K562 (cell line): ENCODE measurements at regions not wholly inside any gene's neighbourhood (a gene's known extent, or its start where the extent isn't known, plus 50 kb on each side); places are given as distances from the start of the nearest gene placed in this dataset.

Source experiments
- ATAC-seq: fragments of 200-7000 bp; cut with Tn5 transposase; 3 replicates; pipeline ENCODE4 v1.9.1; 2020; ENCODE audit warnings: moderate library complexity
- BruUV-seq: library from RNA; stranded (reverse); fragments of 400-500 nt; replicated peaks from 2 replicates; lab custom pipeline; 2021; lab: Mats Ljungman, UMichigan
- CTCF ChIA-PET: fragments of 300-600 bp; formaldehyde crosslinking; extraction: SDS; loops from one replicate; lab custom pipeline; 2021; ENCODE audit warnings: low intra/inter-chr PET ratio; lab: Yijun Ruan, JAX
- POLR2A ChIA-PET: fragments of 300-600, 350-650 bp; sonication (Branson Sonifier 250); formaldehyde crosslinking; extraction: SDS; loops from one replicate; lab custom pipeline; 2021; ENCODE audit warnings: antibody characterized with exemption, inconsistent platforms; lab: Yijun Ruan, JAX
- DNase-seq, 4 experiments: peaks; one replicate each; pipeline versions ENCODE4 v3.0.0 to v3.0.0-alpha.2; 2011 to 2018; ENCODE audit warnings: low spot score in 3 of 4, mixed read lengths in 3 of 4; ENCODE audit errors: extremely low read depth in 1 of 4
- FAIRE-seq: peaks from 2 replicates; lab custom pipeline; 2011; peaks lifted over from hg19 to GRCh38; lab: Jason Lieb, UNC
- H2AFZ ChIP-seq: 2 replicates; pipeline ENCODE4 v1.6.0; 2011; ENCODE audit warnings: low read depth, low read length, control low read depth, inconsistent platforms
- H3K27ac ChIP-seq: fragments of 200-600 bp; 3 replicates; pipeline ENCODE4 v1.8.0; 2011; ENCODE audit warnings: low read depth, mild to moderate bottlenecking, control low read depth, inconsistent platforms, low read length, moderate library complexity, mixed read lengths; ENCODE audit errors: extremely low read depth
- H3K27me3 ChIP-seq, 2 experiments: fragments of 300-600 bp in 1 of 2; 2 replicates in 1 of 2; 3 replicates in 1 of 2; pipeline versions ENCODE4 v1.6.0 to v1.8.0; 2011; ENCODE audit warnings: inconsistent platforms in 2 of 2, low read length in 2 of 2, mild to moderate bottlenecking in 1 of 2, mixed read lengths in 1 of 2, moderate library complexity in 1 of 2; ENCODE audit not compliant: control insufficient read depth in 2 of 2, insufficient read depth in 2 of 2
- H3K36me3 ChIP-seq: fragments of 300-600 bp; 3 replicates; pipeline ENCODE4 v1.8.0; 2011; ENCODE audit warnings: mild to moderate bottlenecking, low read length, inconsistent platforms; ENCODE audit not compliant: control insufficient read depth, insufficient read depth
- H3K4me1 ChIP-seq, 2 experiments: fragments of 200-600 bp in 1 of 2; replicated peaks in 1 of 2; 2 replicates in 1 of 2; 3 replicates in 1 of 2; pipeline versions ENCODE4 v1.5.1 to v1.8.0; 2011; ENCODE audit warnings: inconsistent platforms in 2 of 2, low read length in 2 of 2, mild to moderate bottlenecking in 1 of 2, mixed read lengths in 1 of 2, moderate library complexity in 1 of 2; ENCODE audit not compliant: control insufficient read depth in 2 of 2, insufficient read depth in 2 of 2
- H3K4me2 ChIP-seq: 2 replicates; pipeline ENCODE4 v1.6.1; 2011; ENCODE audit warnings: low read length, control low read depth, inconsistent platforms, mixed read lengths; ENCODE audit not compliant: insufficient read depth
- H3K4me3 ChIP-seq: fragments of 200-600 bp; sonication (generic), shearing (Covaris generic); 2 replicates; pipeline ENCODE4 v1.5.1; 2016; ENCODE audit warnings: control low read depth, inconsistent platforms
- H3K79me2 ChIP-seq: fragments of 200-600 bp; 3 replicates; pipeline ENCODE4 v1.8.0; 2011; ENCODE audit warnings: low read length, inconsistent platforms; ENCODE audit not compliant: control insufficient read depth, insufficient read depth
- H3K9ac ChIP-seq, 2 experiments: 2 replicates each; pipeline versions ENCODE4 v1.6.0 to v1.6.1; 2011; ENCODE audit warnings: low read depth in 2 of 2, low read length in 2 of 2, control low read depth in 1 of 2, inconsistent platforms in 1 of 2, mild to moderate bottlenecking in 1 of 2, mixed read lengths in 1 of 2; ENCODE audit not compliant: insufficient read depth in 1 of 2
- H3K9me1 ChIP-seq: one replicate; pipeline ENCODE4 v1.6.0; 2011; ENCODE audit warnings: inconsistent platforms, mild to moderate bottlenecking, low read length, moderate library complexity; ENCODE audit not compliant: control insufficient read depth, insufficient read depth
- H3K9me3 ChIP-seq: replicated peaks from 2 replicates; pipeline ENCODE4 v1.5.1; 2011; ENCODE audit warnings: low read depth, low read length, inconsistent platforms; ENCODE audit not compliant: control insufficient read depth, insufficient read depth
- H4K20me1 ChIP-seq: replicated peaks from 2 replicates; pipeline ENCODE4 v1.6.1; 2011; ENCODE audit warnings: low read length, inconsistent platforms, mixed read lengths; ENCODE audit not compliant: control insufficient read depth, insufficient read depth
- CBX1 ChIP-seq: sonication (generic); IDR thresholded peaks from 2 replicates; pipeline ENCODE4 v1.6.1; 2016; ENCODE audit warnings: antibody characterized with exemption, low read depth, mild to moderate bottlenecking
- EZH2 ChIP-seq: IDR thresholded peaks from 2 replicates; pipeline ENCODE4 v1.6.1; 2012; ENCODE audit warnings: low read depth, mild to moderate bottlenecking, inconsistent platforms, low read length, borderline replicate concordance
- KLF13 ChIP-seq: fragments of 450-650 bp; IDR thresholded peaks from 2 replicates; pipeline ENCODE4 v1.6.1; 2016; ENCODE audit warnings: missing genetic modification characterization, low read depth, mild to moderate bottlenecking, missing compliant biosample characterization, moderate library complexity, borderline replicate concordance
- PML ChIP-seq: IDR thresholded peaks from 2 replicates; pipeline ENCODE4 v1.6.1; 2012; ENCODE audit warnings: low read length, inconsistent platforms
- RBM22 ChIP-seq: fragments of 200-400 bp; formaldehyde crosslinking; IDR thresholded peaks from 2 replicates; pipeline ENCODE4 v1.6.1; 2018; ENCODE audit warnings: low read length, low read depth; ENCODE audit not compliant: poor library complexity, severe bottlenecking
- TBL1XR1 ChIP-seq, 2 experiments: IDR thresholded peaks; 2 replicates each; pipeline ENCODE4 v1.6.1; 2012; ENCODE audit warnings: improper control_type of control experiment in 2 of 2, low read length in 2 of 2, mild to moderate bottlenecking in 1 of 2
- TCF7L2 ChIP-seq: fragments of 150-350 bp; IDR thresholded peaks from 2 replicates; pipeline ENCODE4 v1.6.1; 2016; ENCODE audit warnings: low read depth, mild to moderate bottlenecking, low read length, moderate library complexity
- TSC22D4 ChIP-seq: fragments of 450-650 bp; IDR thresholded peaks from 2 replicates; pipeline ENCODE4 v1.6.1; 2016; ENCODE audit warnings: missing genetic modification characterization, missing biosample characterization, control low read depth
- ZNF584 ChIP-seq: fragments of 200-800 bp; sonication (Bioruptor generic); IDR thresholded peaks from 2 replicates; pipeline ENCODE4 v1.6.1; 2016; ENCODE audit warnings: low read depth, mild to moderate bottlenecking, missing genetic modification characterization, missing compliant biosample characterization
- WGBS: fragments of 100-300 bp; shearing (Covaris generic); methylation state at CpG from one replicate; pipeline ENCODE4 v1.1.6; 2016; ENCODE audit warnings: low coverage, mixed read lengths; ENCODE audit not compliant: insufficient coverage; ENCODE audit errors: missing lambda C conversion rate; 5-methylcytosine and 5-hydroxymethylcytosine counted together
- in situ Hi-C: fragments of 300-500 bp; cut with MboI; formaldehyde crosslinking; loops from 4 replicates; pipeline ENCODE4 v1.15.0; 2018; ENCODE audit warnings: inconsistent platforms, mixed read lengths
- intact Hi-C: fragments of 100-400 bp; cut with micrococcal nuclease; formaldehyde crosslinking; loops from 2 replicates; pipeline ENCODE4 v1.14.2; 2022
- TF ChIP-seq, protein P1 (sequence below): sonication (generic); formaldehyde crosslinking; IDR thresholded peaks from 2 replicates; pipeline ENCODE4 v1.9.0; 2022; ENCODE audit warnings: mild to moderate bottlenecking, missing genetic modification reagents
- TF ChIP-seq, protein P2 (sequence below): sonication (generic); formaldehyde crosslinking; IDR thresholded peaks from 2 replicates; pipeline ENCODE4 v1.4.0; 2020; ENCODE audit warnings: mild to moderate bottlenecking, missing genetic modification reagents
- TF ChIP-seq, protein P3 (sequence below): IDR thresholded peaks from 2 replicates; pipeline ENCODE4 v1.6.1; 2014; ENCODE audit warnings: antibody characterized with exemption
- TF ChIP-seq, protein P4 (sequence below): fragments of 450-650 bp; formaldehyde crosslinking; IDR thresholded peaks from 2 replicates; pipeline ENCODE4 v1.4.0; 2022; ENCODE audit warnings: missing genetic modification characterization

DNA sequence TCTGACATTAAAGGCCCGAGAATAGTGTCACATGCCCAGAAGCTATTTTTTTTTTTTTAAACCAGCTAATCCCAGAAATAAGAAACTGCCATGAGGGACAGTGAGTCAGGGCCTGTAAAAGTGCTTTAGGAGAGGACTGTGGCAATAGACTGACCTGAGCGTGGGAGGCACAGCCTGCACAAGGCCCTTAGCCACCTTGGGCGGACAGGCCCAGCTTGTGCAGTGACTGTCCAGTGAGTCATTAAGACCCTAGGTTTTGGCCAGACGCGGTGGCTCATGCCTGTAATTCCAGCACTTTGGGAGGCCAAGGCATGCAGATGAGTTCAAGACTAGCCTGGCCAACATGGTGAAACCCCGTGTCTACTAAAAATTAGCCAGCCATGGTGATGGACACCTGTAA is 343.0 kb upstream of the ZFHX3 start (continued):
- TF ChIP-seq, protein P1, sequence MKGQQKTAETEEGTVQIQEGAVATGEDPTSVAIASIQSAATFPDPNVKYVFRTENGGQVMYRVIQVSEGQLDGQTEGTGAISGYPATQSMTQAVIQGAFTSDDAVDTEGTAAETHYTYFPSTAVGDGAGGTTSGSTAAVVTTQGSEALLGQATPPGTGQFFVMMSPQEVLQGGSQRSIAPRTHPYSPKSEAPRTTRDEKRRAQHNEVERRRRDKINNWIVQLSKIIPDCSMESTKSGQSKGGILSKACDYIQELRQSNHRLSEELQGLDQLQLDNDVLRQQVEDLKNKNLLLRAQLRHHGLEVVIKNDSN (CRISPR knock-in tag): no peak
- TF ChIP-seq, all 486 proteins: peak for 0

DNA sequence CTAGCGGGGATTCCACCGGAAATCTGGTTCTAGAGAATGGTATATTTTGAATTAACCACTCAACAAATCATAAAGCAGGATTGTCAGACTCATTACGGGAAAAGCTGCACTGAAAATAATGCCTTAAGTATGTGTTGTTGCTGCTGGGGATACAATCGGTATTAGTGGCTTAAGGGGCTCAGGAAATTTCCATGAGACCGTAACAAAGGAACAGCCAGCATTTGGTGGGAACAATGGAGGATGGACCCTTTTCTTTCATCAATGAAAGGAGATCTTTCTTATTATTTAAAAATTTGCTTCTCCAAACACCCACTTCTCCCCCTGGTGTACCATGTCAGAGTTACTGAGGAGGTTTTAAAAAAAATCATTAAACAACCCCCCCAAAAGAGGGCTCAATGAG is 342.6 kb upstream of the ZFHX3 start:
- POLR2A ChIA-PET: no interaction called here
- Histone ChIP-seq H3K4me1 (no peaks in the 10 kb centered on the region), H3K4me3 (no peak overlapping the region)
- TF ChIP-seq KLF13 (no peak), ZNF584 (no peak), PML (no peak), RBM22 (no peak), TBL1XR1 (IDR thresholded peaks at IDR 0.05; ENCODE audit: low read length in 2 of 2) (no peak), CBX1 (no peak), TSC22D4 (tag) (no peak), TCF7L2 (no peak), EZH2 (no peak)
- TF ChIP-seq, protein P2, sequence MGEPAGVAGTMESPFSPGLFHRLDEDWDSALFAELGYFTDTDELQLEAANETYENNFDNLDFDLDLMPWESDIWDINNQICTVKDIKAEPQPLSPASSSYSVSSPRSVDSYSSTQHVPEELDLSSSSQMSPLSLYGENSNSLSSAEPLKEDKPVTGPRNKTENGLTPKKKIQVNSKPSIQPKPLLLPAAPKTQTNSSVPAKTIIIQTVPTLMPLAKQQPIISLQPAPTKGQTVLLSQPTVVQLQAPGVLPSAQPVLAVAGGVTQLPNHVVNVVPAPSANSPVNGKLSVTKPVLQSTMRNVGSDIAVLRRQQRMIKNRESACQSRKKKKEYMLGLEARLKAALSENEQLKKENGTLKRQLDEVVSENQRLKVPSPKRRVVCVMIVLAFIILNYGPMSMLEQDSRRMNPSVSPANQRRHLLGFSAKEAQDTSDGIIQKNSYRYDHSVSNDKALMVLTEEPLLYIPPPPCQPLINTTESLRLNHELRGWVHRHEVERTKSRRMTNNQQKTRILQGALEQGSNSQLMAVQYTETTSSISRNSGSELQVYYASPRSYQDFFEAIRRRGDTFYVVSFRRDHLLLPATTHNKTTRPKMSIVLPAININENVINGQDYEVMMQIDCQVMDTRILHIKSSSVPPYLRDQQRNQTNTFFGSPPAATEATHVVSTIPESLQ (CRISPR knock-in tag): no peak
- TF ChIP-seq, protein P3, sequence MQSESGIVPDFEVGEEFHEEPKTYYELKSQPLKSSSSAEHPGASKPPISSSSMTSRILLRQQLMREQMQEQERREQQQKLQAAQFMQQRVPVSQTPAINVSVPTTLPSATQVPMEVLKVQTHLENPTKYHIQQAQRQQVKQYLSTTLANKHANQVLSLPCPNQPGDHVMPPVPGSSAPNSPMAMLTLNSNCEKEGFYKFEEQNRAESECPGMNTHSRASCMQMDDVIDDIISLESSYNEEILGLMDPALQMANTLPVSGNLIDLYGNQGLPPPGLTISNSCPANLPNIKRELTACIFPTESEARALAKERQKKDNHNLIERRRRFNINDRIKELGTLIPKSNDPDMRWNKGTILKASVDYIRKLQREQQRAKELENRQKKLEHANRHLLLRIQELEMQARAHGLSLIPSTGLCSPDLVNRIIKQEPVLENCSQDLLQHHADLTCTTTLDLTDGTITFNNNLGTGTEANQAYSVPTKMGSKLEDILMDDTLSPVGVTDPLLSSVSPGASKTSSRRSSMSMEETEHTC: no peak
- TF ChIP-seq, protein P4, sequence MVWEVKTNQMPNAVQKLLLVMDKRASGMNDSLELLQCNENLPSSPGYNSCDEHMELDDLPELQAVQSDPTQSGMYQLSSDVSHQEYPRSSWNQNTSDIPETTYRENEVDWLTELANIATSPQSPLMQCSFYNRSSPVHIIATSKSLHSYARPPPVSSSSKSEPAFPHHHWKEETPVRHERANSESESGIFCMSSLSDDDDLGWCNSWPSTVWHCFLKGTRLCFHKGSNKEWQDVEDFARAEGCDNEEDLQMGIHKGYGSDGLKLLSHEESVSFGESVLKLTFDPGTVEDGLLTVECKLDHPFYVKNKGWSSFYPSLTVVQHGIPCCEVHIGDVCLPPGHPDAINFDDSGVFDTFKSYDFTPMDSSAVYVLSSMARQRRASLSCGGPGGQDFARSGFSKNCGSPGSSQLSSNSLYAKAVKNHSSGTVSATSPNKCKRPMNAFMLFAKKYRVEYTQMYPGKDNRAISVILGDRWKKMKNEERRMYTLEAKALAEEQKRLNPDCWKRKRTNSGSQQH (CRISPR knock-in tag): no peak
- TF ChIP-seq, all 486 proteins: peak for 0
- Histone ChIP-seq H2AFZ (no peak overlapping the region), H3K36me3 (no peaks in the 10 kb centered on the region), H3K27ac (no peak overlapping the region), H4K20me1 (no peaks in the 10 kb centered on the region), H3K4me2 (no peak overlapping the region), H3K9me1 (no peaks in the 10 kb centered on the region), H3K9ac (no peak overlapping the region), H3K79me2 (no peaks in the 10 kb centered on the region), H3K9me3 (no peaks in the 10 kb centered on the region), H3K27me3 (peaks cover 0 to 13% of the 10 kb centered on the region in 2 experiments; a peak in 2 of 5 replicates)
- FAIRE-seq (no peak), DNase-seq (no peak), ATAC-seq (no peak)
- in situ Hi-C loops (no loop called here), intact Hi-C loops (no loop called here)
- BruUV-seq: no TSS peak
- 3% methylated on average over 5 of the region's 5 CpGs for whole genome bisulfite sequencing
- CTCF ChIA-PET: no interaction called here
